ENCODE measurements at regions not wholly inside any gene's neighbourhood (a gene's known extent, or its start where the extent isn't known, plus 50 kb on each side); places are given as distances from the start of the nearest gene placed in this dataset.
A peak's percentile ranks its signal among the peaks of the same experiment; 100 is the strongest.
"Not testable (repeated sequence)": the region's sequence is repeated elsewhere in the genome, so short reads cannot be mapped to it uniquely, and the experiment has no call there.

DNA sequence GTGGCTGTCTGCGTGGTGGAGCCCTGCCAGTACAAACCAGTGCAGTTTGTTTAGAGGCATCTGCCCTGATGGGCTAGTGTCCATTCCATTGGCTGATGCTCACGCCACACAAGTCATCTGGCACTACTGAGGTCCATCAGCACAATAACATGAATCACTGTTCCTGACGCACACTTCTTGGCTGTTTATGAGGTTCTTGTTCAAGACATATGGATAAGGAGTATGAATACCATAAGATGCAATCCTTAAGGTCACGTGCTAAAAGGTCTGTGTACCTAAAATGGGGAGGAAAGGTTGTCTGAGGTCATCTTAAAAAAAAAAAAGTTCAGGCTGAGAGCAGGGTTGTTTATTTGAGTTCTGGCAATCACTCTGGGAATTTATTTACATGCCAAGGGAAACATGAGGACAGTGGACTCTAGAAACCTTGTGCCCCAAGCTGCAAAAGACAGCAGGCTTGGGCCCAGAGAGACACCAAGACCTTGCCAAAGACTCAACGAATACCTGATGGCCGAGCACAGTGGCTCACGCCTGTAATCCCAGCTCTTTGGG, 54.1 kb upstream of the SHLD1 start:
- DNase-seq (ENCODE audit: low read depth), result peak; percentile 79

DNA sequence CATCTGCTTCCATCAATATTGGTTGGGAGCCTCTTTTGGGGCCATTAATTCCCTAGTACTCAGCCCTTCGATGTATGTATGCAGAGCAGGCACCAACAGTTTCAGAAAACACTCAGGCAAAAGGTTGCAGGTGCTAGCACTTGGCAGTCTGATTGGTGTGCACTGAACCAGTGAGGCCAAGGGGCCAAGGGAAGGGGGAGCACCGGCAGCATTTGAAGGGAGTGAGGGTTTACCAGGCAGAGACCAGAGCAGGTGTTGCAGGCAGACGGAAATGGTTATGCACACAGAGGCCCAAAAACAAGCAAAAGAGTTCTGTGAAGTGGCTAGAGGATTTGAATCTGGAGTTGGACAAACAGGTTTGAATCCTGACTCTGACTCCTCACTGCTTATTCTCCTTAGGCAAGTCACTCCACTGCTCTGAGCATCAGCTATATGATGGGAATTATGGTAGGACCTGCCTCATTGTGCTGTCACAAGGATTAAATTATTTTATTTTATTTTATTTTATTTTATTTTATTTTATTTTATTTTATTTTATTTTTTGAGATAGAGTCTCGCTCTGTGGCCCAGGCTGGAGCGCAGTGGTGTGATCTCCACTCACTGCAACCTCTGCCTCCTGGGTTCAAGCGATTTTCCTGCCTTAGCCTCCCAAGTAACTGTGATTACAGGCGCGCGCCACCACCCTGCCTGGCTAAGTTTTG, 58.1 kb upstream of the SHLD1 start:
- no peak for DNase-seq (ENCODE audit: low read depth)

DNA sequence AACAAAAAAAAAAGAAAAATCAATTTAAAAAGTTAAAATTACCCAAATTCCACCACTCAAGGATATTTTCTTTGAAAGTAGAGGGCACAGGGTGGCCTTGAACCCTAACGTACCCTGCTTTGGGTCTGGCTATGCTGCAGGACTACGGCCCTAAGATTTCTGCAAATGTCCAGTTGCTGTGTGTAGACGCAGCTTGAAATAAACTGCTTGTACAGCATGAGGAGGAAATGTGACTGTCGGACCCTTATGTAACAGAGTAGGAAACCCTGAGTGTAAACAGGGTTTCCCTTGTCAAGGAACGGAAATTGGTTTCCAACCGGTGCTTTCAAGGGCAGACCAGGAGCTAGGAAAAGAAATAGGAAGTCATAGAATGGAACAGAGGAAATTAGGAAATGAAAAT, 60.7 kb upstream of the SHLD1 start:
- DNase-seq (ENCODE audit: low read depth), result no peak

DNA sequence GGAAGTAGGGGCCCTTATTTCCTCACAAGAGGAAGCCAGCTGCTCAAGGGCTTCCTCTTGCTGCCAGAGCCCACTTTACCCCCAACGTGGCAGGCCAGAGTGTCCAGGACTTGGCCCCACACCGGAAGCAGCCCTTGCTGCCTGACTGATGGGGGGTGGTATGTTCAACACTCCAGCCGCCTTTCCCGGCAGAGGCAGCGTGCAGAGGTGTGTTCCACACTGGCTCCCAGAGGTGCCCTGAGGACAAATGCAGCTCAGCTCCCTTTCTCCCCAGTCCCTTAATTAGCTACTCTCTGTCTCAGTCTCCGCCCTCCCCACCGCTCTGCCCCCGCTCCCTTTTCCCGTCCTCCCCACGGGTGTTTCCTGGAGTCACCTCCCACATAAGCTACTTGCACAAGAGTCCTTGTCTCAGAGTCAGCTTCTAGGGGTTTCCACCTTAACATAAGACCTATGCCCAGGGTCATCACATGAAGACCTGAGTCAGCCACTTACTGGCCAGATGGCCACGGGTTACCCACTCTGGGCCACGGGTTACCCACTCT, 61.7 kb upstream of the SHLD1 start:
- DNase-seq (ENCODE audit: low read depth), result no peak

DNA sequence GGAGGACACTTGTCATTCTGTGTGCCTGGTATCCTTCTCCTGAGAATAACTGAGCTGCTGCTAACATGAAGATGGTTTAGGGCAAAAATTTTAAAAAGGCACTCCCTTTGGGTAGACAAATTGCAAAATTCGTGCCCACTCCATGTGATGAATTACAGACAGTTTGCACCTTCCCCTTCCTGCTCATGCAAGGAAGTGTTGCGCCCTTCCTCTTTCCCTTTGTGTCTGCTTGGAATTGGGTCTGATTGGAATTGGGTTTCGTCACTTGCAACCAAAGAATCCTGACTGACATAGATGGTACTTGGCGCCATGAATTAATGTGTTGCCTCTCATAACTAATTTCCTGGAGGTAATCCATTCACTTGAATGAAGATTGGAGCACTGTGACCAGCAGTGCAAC, 62.3 kb upstream of the SHLD1 start:
- no peak for DNase-seq (ENCODE audit: low read depth)

DNA sequence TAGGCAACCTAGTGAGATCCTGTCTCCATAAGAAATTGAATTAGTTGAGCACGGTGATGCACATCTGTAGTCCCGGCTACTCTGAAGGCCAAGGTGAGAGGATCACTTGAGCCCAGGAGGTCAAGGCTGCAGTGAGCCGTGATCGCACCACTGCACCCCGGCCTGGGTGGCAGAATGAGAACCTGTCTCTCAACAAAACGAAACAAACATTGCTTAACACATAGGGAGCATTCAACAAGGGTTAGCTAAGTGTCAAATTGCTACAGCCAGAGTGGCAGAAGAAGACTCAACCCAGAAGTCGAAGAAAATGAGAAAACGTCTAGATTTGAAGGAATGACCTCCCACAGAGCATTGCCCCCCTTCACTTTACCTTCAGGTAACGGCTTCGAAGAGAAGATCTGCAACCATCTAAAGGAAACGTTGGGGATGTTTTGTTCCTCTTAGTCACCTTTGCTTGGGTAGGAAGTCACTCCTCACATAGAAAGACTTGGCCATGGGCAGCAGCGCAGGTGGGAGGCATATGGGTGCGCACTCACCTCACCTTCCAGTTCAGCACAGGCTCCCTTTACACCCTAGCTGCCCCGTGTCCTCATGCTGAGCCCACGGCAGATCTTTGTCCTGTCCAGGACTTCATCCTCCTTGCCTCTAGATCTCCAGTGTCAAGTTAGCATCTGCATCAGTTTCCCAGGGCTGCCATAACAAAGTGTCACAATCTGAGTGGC, 63.7 kb upstream of the SHLD1 start:
- no peak for DNase-seq (ENCODE audit: low read depth)

DNA sequence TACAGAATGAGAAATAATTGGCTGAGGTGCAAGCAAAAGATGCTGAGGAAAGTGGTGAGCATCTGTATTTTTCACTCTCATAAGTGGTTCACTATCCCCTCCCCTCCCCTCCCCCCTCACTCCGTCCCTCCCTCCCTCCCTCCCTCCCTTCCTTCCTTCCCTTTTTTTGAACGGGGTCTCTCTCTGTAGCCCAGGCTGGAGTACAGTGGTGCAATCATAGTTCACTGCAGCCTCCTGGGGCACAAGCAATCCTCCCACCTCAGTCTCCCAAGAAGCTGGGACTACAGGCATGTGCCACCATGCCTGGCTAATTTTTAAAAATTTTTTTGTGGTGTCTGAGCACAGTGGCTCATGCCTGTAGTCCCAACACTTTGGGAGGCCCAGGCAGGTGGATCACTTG, 67.6 kb upstream of the SHLD1 start:
- not testable (repeated sequence) for DNase-seq (ENCODE audit: low read depth)

DNA sequence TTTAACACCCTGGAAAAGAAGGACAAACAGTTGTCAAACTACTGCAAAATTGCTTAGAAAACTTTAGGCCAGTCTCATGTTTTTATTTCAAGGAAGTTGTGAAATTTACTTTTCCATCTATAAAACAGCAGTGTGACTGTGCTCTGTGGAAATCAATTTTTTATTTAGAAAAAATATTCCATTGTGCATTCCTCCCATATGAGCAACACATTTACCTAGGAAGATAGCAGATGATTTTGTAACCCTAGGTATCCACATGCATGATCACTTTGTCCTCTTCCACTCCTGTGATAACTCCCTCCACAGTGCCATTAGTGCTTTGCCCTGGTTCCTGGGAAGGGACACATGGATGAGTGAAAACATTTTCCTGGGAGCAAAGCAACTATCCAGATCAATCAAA, 69.4 kb upstream of the GPCPD1 start:
- no peak for DNase-seq (ENCODE audit: low read depth)

DNA sequence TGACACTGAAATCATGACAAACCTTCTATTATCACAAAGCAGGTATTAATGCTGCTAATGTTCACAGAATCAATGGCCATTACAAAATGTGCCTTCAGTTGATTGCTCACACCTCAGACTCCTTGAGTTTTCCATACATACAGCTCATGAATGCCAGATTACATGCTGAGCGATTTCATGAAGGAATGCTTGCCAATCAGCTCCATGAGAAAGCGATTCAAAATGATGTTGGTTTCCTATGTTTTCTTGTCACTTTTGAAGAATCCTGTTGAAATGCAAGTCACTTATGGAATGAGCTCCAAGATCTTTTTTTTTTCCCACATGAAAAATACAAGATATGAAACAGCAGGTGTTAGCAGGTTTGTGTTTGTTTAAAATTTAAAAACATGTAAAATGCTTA, 68.0 kb upstream of the GPCPD1 start:
- DNase-seq (ENCODE audit: low read depth), result no peak

DNA sequence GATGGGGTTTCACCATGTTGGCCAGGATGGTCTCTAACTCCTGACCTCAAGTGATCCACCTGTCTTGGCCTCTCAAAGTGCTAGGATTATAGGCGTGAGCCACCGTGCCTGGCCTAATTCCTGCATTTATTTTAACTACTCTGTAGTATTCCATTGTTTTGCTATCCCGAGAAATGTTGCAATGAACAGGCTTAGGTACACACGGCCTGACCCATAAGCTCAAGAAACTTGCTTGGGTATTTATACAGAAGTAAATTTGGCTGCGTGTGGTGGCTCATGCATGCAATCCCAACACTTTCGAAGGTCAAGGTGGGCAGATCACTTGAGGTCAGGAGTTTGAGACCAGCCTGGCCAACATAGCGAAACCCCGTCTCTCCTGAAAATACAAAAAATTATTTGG, 67.1 kb upstream of the GPCPD1 start:
- DNase-seq (ENCODE audit: low read depth), result not testable (repeated sequence)

DNA sequence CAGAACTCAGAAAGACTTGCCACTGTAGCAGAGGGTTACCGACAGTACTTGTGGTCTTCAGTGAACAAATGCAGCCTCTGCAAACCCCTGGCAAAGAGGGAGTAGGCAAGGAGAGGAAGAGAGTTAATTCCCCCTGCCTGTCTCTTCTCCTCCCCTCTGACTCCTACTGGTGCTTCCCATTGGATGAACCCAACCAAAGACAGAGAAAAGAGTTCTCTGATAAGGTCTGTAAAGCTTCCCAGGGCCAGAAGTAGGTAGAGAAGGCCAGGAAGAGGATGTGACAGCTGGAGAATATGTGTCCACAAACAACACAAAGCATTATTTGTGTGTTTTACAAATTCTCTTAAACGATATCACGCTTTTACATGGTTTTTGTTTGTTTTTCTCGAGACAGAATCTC, 66.6 kb upstream of the GPCPD1 start:
- DNase-seq (ENCODE audit: low read depth), result no peak

DNA sequence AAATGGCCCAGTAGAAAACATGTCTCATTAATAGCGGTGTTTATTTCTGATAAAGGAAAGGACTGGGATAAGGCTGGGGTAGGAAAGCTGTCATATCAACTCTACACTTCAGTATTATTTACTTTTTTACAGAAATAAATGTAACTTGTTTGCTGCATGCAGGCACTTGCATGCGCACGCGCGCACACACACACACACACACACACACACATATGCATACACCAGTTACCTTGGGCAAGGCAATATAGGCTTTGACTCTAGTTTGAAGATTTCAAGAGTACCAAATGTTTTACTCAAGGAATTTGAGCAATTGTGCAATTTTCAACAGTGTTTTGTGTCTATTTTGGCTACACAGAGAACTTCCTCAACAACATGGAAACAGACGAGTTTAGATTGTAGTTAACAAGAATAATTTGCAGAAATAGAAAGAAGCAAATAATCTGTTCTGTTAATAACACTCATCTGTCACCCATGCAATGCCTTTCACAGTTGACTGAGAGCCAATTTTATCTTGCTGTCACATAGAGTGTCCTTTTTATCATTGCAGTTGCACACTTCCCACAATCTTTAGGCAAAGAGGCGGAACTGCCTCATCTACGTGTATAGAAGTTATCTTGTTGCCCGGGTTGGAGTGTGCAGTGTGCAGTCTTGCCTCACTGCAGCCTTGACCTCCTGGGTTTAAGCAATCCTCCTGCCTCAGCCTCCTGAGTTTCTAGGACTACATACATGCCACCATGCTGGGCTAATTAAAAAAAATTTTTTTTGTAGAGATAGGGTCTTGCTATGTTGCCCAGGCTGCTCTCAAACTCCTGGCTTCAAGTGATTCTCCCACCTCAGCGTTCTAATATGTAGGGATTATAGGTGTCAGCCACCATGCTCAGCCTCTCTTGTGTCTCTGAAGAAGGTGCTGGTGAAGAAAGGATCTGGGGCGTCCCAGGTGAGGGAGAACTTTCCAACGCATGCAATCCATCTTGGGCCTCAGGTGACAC, 64.6 kb upstream of the GPCPD1 start:
- DNase-seq (ENCODE audit: low read depth), result no peak

DNA sequence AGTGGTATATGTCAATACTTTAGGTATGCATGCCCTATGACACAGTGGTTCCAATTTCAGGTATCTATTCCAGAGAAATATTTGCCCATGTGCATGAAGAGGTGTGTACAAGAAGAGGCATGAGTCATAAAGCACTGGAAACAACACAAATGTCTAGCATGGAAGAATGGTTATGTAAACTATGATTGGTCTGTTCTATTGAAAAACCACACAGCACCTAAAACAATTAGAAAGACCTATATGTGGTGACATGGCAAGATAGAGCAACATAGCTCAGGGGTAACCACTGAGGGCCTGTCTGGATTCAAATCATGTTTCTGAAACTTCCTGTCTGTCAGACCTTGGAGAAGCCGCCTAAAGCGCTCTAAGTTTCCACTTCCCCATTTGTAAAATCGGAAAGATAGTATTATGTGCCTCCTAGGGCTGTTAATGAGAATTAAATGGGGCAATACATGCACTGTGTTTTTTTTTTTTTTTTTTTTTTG, 63.4 kb upstream of the GPCPD1 start:
- DNase-seq (ENCODE audit: low read depth), result no peak

DNA sequence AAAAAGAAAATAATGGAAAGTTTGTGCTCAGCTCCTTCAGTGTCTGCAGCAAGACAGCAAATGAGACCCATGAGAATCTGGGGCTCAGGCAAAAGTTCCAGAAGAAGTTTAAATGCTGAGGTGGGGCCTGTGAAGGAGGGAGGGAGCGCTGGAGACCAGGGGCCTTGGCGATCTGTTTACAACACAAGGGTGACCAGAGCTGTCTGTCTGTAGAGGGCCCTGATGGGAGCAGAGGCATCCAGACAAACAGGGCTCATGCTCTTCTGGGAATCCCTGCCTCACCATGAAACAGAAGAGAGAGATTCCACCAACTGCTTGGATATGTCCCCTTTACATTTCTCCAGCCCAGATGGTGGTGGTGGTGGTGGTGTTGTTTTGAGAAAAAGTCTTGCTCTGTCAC, 60.1 kb upstream of the GPCPD1 start:
- no peak for DNase-seq (ENCODE audit: low read depth)

DNA sequence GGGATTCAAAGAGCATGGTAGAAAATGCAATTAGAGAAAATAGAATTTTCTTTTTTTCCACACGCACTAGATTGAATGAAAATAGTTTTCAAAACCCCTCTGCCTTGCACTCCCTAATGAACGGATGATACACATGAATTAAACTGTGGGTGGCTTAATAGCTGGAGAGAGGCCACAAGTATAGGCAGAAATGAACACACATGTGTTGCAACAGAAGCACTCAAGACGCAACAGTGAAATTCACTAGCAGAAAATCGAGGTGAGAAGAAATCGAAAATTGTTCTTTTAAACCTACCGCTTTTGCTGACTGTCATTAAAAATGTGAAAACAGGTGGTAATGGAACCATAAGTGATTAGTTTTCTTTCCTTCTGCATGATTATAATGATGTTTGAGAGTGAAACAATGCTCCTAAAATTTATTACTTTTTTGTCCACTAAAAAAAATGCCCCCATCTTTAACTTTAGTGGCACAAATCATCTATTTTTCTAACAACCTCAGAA, 59.3 kb upstream of the GPCPD1 start:
- DNase-seq (ENCODE audit: low read depth), result no peak

DNA sequence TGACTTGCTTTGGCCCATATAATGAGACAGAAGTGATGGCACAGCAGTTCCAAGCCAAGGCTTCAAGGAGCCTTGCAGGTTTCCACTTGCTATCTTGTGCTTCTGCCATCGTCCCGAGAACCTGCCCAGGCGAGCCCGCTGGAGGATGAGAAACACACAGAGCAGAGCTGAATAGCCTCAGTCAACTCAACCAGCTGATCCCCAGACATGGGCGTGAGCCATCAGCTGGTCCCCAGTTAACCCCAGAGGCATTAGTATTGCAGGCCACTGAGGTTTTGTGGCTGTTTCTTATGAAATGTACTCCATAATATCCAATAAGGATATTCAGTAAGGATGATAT, 57.7 kb upstream of the GPCPD1 start:
- no peak for DNase-seq (ENCODE audit: low read depth)

DNA sequence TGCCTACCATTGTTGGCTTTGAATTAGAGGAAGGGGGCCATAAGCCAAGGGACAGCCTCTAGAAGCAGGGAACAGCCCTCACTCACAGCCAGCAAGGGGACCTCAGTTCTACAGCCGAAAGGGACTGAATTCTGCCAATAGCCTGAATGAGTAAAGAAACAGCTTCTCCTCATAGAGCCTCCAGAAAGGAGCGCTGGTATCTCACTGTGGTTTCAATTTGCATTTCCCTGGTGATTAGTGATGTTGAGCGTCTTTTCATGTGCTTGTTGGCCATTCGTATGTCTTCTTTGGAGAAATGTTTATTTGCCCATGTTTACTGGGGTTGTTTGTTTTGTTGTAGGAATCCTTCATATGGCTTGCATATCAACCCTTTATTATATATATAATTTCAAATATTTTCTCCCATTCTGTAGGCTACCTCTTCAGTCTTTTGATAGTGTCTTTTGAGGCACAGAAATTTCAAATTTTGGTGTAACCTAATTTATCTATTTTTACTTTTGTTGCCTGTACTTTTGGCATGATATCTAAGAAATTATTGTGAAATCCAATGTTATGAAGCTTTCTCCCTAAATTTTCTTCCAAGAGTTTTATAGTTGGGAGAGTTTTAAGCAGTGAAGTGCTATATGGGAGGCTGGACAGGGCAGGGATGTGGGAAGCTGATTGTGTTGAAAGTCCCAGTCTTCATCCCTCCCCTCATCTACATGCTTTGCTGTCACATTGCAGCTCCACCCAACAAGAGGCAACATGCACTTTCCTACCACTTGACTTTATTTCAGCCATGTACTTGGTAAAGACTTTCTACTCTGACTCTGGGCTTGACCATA, 57.1 kb upstream of the GPCPD1 start:
- no peak for DNase-seq (ENCODE audit: low read depth)

DNA sequence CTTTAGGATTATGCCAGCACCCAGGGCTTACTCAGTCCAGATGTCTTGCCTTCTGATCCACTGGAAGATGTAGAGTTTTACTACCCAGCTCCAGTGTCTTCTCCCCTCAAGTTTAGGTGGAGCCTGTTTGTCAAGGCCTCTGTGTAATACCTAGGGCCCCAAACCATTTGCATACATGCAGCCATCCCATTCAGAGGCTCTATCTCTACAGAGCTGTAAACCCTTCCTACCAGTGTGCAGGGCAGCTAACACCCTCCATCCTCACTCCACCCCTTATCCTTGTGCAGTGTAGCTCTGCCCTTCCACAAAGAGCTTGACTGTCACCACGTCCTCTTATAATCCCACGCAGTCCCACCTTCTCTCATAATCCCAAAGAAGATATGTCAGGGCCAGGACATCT, 54.6 kb upstream of the GPCPD1 start:
- DNase-seq (ENCODE audit: low read depth), result no peak

DNA sequence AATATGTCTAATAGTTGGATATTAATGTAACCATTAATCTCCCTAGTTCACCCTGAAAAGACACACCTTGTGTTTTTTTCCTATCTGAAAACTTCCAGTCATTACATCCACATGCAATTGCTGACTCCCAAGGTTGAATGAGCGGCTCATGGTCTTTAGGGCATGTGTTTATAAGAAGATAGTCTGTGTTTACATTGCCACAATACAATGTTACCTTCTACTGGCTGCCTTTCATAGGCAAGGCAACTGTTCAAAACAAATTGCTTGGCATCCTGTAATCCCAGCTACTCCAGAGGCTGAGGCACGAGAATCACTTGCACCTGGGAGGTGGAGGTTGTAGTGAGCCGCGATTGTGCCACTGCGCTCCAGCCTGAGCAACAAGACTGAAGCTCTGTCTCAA, 52.6 kb upstream of the GPCPD1 start:
- no peak for DNase-seq (ENCODE audit: low read depth)

DNA sequence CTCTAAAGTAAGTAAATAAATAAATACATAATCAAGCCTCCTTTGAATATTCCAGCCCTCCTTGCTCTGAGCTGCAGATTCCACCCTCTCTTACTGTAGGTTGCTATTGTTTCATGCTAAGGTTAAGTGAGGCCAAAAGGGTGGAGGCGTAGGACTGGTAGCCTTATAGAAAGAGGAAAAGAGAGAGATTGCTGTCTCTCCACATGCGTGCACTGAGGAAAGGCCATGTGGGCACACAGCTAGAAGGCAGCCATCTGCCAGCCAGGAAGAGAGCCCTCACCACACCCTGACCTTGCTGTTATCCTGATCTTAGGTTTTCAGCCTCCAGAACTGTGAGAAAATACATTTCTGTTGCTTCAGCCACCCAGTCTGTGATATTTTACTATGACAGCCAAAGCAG, 52.0 kb upstream of the GPCPD1 start:
- DNase-seq (ENCODE audit: low read depth), result no peak

DNA sequence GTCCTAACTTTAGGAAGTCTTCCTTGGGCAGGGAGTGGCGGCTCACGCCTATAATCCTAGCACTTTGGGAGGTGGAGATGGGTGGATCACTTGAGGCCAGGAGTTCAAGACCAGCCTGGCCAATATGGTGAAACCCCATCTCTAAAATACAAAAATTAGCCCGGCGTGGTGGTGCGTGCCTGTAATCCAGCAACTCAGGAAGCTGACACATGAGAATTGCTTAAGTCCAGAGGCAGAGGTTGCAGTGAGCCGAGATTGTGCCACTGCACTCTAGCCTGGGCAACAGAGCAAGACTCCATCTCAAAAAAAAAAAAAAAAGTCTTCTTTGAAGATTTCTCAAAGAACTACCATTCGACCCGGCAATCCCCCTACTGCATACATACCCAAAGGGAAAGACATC, 50.0 kb upstream of the GPCPD1 start:
- DNase-seq (ENCODE audit: low read depth), result not testable (repeated sequence)

Measured in EH (cell line).